ENCODE measurements at regions not wholly inside any gene's neighbourhood (a gene's known extent, or its start where the extent isn't known, plus 50 kb on each side); places are given as distances from the start of the nearest gene placed in this dataset.
A peak's percentile ranks its signal among the peaks of the same experiment; 100 is the strongest.

GRCh38 chr10:58957517-58957916, 218.9 kb upstream of the PHYHIPL start:
- Histone ChIP-seq H3K27me3 (replicated peaks; ENCODE audit: control insufficient read depth, insufficient read depth, low read length) (no peaks in the 10 kb centered on the region; the same call in 1 of the 2 replicates), H3K4me3 (replicated peaks; ENCODE audit: low read depth, low read length) (no peak overlapping the region), H3K36me3 (ENCODE audit: control insufficient read depth, insufficient read depth, low read length) (no peaks in the 10 kb centered on the region)
- no peak for DNase-seq (ENCODE audit: extremely low read depth, insufficient read length)
- no peak for TF ChIP-seq CTCF (IDR thresholded peaks at IDR 0.05; ENCODE audit: insufficient read depth, low read length, poor library complexity, severe bottlenecking)

- TF ChIP-seq CTCF (IDR thresholded peaks at IDR 0.05; ENCODE audit: insufficient read depth, low read length, poor library complexity, severe bottlenecking): peak; percentile 42
- H3K27me3 ChIP-seq (replicated peaks; ENCODE audit: control insufficient read depth, insufficient read depth, low read length): no peaks in the 10 kb centered on the region; the same call in none of the 2 replicates
- no peaks in the 10 kb centered on the region for H3K36me3 ChIP-seq (ENCODE audit: control insufficient read depth, insufficient read depth, low read length)
- no peak overlapping the region for H3K4me3 ChIP-seq (replicated peaks; ENCODE audit: low read depth, low read length)
- DNase-seq (ENCODE audit: extremely low read depth, insufficient read length): no peak
Measured at GRCh38 chr10:58963101-58963534, 213.3 kb upstream of the PHYHIPL start.

- no peak for TF ChIP-seq CTCF (IDR thresholded peaks at IDR 0.05; ENCODE audit: insufficient read depth, low read length, poor library complexity, severe bottlenecking)
- no peak for DNase-seq (ENCODE audit: extremely low read depth, insufficient read length)
- no peak overlapping the region for H3K4me3 ChIP-seq (replicated peaks; ENCODE audit: low read depth, low read length)
- H3K27me3 ChIP-seq (replicated peaks; ENCODE audit: control insufficient read depth, insufficient read depth, low read length): no peaks in the 10 kb centered on the region; the same call in none of the 2 replicates
- no peaks in the 10 kb centered on the region for H3K36me3 ChIP-seq (ENCODE audit: control insufficient read depth, insufficient read depth, low read length)
Measured at GRCh38 chr10:58963723-58964124, 212.7 kb upstream of the PHYHIPL start.

- Histone ChIP-seq H3K4me3 (replicated peaks; ENCODE audit: low read depth, low read length) (no peak overlapping the region), H3K36me3 (ENCODE audit: control insufficient read depth, insufficient read depth, low read length) (no peaks in the 10 kb centered on the region), H3K27me3 (replicated peaks; ENCODE audit: control insufficient read depth, insufficient read depth, low read length) (no peaks in the 10 kb centered on the region; the same call in 1 of the 2 replicates)
- DNase-seq (ENCODE audit: extremely low read depth, insufficient read length): no peak
- no peak for TF ChIP-seq CTCF (IDR thresholded peaks at IDR 0.05; ENCODE audit: insufficient read depth, low read length, poor library complexity, severe bottlenecking)
Measured at GRCh38 chr10:58965855-58966254, 210.6 kb upstream of the PHYHIPL start.

- peak; percentile 7 for DNase-seq (ENCODE audit: extremely low read depth, insufficient read length)
- H3K36me3 ChIP-seq (ENCODE audit: control insufficient read depth, insufficient read depth, low read length): no peaks in the 10 kb centered on the region
- no peak for TF ChIP-seq CTCF (IDR thresholded peaks at IDR 0.05; ENCODE audit: insufficient read depth, low read length, poor library complexity, severe bottlenecking)
- no peaks in the 10 kb centered on the region; the same call in 1 of the 2 replicates for H3K27me3 ChIP-seq (replicated peaks; ENCODE audit: control insufficient read depth, insufficient read depth, low read length)
- H3K4me3 ChIP-seq (replicated peaks; ENCODE audit: low read depth, low read length): no peak overlapping the region
Measured at GRCh38 chr10:58967551-58968388, 208.7 kb upstream of the PHYHIPL start.

Measured in GM06990 (cell line).